GM12872 (cell line): ENCODE measurements at regions not wholly inside any gene's neighbourhood (a gene's known extent, or its start where the extent isn't known, plus 50 kb on each side); places are given as distances from the start of the nearest gene placed in this dataset.

Experiments used
- TF ChIP-seq, protein P1 (sequence below): IDR thresholded peaks from 3 replicates; pipeline ENCODE4 v1.5.1; 2011; ENCODE audit warnings: low read depth, mild to moderate bottlenecking, low read length, moderate library complexity; ENCODE audit not compliant: insufficient read depth

DNA sequence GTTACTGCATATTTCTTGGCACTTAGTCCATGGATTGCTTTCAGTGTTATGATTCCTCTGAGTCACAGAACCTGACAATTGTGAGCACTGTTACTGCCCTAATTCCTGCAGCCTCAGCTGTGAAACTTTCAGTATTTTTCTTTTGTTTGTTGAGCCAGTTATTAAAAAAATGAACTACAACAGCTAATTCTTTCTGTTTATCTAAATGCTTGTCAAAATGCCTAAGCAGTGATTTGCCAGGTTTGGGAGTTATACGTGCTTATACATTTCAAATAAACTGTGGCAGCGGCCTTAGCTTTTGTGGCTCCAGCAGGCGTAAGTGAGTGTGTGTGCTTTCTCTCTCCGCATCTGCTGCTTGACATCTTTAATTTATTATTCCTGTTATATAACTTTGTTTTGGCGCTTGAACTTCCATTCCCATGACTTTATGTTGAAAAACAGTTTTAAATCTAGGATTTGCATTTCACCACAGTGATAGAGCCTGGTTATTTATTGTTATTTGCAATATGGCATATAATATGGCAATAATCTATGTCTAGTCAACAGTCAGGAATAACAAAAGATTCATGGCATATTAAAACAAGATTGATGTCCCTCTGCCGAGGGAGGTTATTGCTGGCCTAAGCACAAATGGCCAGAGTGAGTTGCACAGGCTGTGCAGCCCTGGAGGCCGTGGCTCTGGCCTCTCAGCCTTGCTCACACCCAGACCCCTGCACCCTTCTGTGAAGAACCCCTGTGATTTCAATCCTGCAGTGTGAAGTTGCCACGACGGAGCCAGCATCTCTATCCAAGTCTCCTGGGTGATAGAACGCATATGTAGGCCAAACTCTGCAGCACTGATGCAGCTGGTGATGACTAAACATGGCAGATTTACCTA is 303.4 kb downstream of the THBS2 start:
- TF ChIP-seq, protein P1, sequence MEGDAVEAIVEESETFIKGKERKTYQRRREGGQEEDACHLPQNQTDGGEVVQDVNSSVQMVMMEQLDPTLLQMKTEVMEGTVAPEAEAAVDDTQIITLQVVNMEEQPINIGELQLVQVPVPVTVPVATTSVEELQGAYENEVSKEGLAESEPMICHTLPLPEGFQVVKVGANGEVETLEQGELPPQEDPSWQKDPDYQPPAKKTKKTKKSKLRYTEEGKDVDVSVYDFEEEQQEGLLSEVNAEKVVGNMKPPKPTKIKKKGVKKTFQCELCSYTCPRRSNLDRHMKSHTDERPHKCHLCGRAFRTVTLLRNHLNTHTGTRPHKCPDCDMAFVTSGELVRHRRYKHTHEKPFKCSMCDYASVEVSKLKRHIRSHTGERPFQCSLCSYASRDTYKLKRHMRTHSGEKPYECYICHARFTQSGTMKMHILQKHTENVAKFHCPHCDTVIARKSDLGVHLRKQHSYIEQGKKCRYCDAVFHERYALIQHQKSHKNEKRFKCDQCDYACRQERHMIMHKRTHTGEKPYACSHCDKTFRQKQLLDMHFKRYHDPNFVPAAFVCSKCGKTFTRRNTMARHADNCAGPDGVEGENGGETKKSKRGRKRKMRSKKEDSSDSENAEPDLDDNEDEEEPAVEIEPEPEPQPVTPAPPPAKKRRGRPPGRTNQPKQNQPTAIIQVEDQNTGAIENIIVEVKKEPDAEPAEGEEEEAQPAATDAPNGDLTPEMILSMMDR: no peak

DNA sequence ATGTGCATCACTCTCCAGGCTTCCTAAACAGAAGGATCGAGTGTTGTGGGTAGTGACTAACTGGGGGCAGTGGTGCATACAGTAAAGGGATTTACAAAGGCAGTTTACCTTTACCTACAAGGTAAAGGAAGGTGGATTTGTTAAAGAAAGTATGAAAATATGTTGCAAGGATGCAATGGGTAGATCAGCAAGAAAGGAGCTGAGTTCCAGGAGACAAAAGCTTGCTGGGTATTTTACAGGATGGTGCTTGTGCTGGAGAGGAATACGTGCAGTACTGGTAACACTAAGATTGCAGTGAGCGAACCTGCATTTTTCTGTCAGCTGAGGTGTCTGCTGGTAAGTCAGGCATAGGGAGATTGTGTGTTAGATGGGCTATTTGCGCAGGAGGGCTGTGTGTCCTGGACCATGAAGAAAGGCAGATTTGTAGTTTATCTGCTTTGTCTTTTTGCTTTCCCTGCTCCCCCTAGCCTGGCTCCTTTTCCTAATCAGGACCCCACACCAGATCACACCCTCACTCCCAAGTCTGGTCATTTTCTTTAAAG is 304.6 kb downstream of the THBS2 start:
- TF ChIP-seq, protein P1: no peak

DNA sequence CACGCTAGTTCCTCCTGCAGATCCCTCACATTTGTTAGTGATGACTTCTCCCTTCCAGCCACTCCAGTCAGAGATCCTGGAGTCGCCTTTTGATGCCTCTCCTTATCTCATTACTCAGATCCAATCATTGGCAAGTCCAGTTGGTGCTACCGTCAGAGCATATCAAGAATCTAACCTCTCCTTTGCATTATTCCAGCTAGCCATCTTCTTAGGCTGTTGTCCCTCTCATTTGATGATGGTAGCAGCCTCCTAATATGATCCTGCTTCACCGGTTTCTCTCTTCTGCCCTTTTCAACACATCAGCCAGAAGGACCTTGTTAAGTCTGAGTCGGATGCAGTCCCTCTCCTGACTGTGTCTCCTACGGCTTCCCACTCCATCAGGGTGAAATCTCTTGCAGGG is 305.6 kb downstream of the THBS2 start:
- TF ChIP-seq, protein P1: no peak

DNA sequence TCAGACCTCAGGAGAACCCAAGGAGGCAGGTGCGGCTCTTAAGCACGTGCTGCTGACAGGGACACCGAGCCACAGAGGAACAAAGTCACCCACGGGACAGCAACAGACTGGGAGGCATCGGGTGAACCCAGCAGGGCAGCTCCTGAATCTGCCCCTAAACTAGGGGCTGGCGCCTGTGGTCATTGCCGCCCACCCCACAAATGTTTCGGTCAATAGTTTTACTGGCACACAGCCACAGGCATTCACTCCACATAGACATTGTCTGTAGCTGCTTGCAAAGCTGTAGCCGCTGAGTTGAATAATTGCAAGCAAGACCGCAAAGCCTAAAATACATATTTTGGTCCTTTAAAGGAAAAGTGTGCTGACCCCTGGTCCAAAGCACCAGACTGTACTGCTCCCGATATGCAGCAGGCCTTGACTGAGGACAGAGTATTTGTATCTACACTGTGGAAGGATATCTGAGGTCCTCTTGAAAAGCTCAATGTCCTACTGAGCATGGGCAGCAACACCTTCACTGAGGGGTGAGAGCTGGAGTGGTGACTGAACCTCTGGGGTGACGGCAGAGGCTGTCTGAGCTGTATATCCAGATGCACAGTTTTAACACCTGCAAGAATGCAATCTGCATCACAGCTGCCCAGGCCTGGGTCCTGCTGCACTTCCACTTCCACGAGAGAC is 310.3 kb downstream of the THBS2 start:
- TF ChIP-seq, protein P1: no peak

DNA sequence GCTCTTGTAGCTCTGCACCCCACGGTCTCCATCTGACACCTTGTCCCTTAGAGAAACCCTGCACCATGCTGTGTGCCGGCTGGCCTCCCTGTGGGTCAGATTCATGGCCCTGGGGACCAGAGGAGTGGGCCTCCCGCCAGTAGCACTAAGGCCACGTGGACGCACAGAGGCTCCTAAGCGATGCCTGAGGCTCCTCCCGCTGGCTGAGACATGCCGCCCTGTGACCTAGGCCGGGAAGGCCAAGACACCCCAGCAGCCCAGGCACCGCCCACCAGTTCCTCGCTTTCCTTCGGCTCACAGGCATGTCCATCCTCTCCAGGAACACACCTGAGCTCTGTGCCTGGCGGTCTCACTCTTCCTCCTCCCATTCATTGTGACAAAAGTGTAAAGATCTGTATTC is 311.0 kb downstream of the THBS2 start:
- TF ChIP-seq, protein P1: no peak

DNA sequence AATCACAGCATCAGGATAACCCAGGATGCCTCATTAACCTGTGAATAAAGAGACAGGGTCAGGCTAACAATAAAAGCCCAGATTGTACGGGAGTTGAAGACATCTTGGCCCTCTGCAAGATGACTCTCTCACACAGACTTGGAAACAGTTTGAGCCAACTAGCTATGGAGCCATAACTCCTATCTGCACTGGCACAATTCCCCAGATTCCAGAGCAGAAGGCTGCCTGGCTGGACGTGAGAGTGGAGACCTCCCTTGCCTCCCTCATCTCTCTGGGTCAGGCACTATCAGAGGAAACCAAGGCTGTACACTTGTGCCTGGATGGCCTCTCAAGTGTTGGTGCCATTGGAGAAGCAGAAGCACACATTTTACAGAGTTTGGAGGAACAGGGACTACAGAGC is 312.6 kb downstream of the THBS2 start:
- TF ChIP-seq, protein P1: no peak

DNA sequence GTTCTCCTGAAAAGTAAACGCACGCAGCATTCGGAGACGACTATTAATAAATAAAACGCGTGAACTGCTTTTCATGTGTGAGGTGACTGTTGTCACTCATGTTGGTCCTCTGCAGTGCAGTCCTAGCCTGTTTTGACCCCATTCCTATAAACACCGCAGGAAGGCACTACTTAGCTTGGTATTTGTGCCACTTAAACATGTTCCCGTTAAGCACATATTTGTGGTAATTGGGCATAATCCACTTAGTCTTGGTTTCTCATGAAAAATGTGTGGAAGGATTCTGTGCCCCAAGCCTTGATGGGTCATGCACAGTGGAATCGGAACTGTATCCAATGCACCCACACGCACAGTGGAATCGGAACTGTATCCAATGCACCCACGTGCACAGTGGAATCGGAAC is 313.9 kb downstream of the THBS2 start:
- TF ChIP-seq, protein P1: no peak
